ENCODE measurements at regions not wholly inside any gene's neighbourhood (a gene's known extent, or its start where the extent isn't known, plus 50 kb on each side); places are given as distances from the start of the nearest gene placed in this dataset.

GRCh38 chr1:59070610-59071009, 226.3 kb upstream of the FGGY start:
- peaks cover 8% of the 10 kb centered on the region for H3K4me1 ChIP-seq (ENCODE audit: control insufficient read depth, extremely low read depth, insufficient read depth, low read length)
- DNase-seq (ENCODE audit: low read depth, low spot score) (no peak), FAIRE-seq (no peak)
- H3K79me2 ChIP-seq (ENCODE audit: control insufficient read depth, insufficient read depth, low read length), result no peaks in the 10 kb centered on the region
- H3K27me3 ChIP-seq (ENCODE audit: control insufficient read depth, extremely low read depth, insufficient read depth, low read length), result no peaks in the 10 kb centered on the region
- H2AFZ ChIP-seq (ENCODE audit: control insufficient read depth, low read length), result no peak overlapping the region
- no peaks in the 10 kb centered on the region for H3K9me3 ChIP-seq (ENCODE audit: control insufficient read depth, low read depth, low read length)
- no peaks in the 10 kb centered on the region for H3K36me3 ChIP-seq (ENCODE audit: control insufficient read depth in 2 of 2, extremely low read depth in 1 of 2, insufficient read depth in 2 of 2, low read length in 2 of 2)
- dilution Hi-C loops (cut with MboI; ENCODE audit: extremely low pct_ligation_motif_present, low sequenced_read_pairs), result no loop called here
- no peaks in the 10 kb centered on the region for H3K9me1 ChIP-seq (ENCODE audit: control insufficient read depth, extremely low read depth, insufficient read depth, low read length)
- H3K9ac ChIP-seq (ENCODE audit: control insufficient read depth, extremely low read depth, insufficient read depth, low read length), result no peak overlapping the region
- TF ChIP-seq CTCF (optimal IDR thresholded peaks at IDR 0.05 in 1 of 3, IDR thresholded peaks at IDR 0.05 in 1 of 3, conservative IDR thresholded peaks at IDR 0.05 in 1 of 3; ENCODE audit: extremely low read depth in 1 of 3, insufficient read depth in 2 of 3, low read length in 3 of 3) (no peak), EZH2 (IDR thresholded peaks at IDR 0.05; ENCODE audit: low read length) (no peak)
- no peak overlapping the region for H3K27ac ChIP-seq (ENCODE audit: control insufficient read depth, insufficient read depth, low read length)
- no peak overlapping the region for H3K4me2 ChIP-seq (ENCODE audit: control insufficient read depth, extremely low read depth, insufficient read depth, low read depth, low read length)
- H3K4me3 ChIP-seq (ENCODE audit: control insufficient read depth in 2 of 3, extremely low read depth in 1 of 3, insufficient read depth in 2 of 3, low read depth in 1 of 3, low read length in 3 of 3), result no peak overlapping the region
- H4K20me1 ChIP-seq (ENCODE audit: control insufficient read depth, extremely low read depth, insufficient read depth, low read length), result no peaks in the 10 kb centered on the region

DNA sequence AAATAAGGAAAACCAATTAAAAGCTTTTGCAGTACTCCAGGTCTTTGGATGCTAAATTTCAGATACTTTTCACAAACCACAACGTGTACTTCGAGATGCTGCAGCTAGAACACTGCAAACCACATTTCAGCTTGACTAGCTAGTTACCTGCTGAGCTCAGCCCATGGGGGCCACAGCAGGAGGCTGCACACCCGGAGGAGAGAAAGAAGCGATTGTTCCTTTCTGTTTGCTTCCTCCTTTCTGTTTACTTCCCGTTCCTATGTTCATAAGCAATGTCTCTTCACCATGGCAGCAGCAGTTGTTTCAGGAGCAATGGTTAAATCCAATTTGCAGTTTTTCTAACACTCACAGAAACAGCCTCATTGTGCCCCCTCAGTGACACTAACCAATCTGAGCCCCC, 225.6 kb upstream of the FGGY start:
- DNase-seq (ENCODE audit: low read depth, low spot score) (no peak), FAIRE-seq (no peak)
- H3K27me3 ChIP-seq (ENCODE audit: control insufficient read depth, extremely low read depth, insufficient read depth, low read length), result no peaks in the 10 kb centered on the region
- H3K9ac ChIP-seq (ENCODE audit: control insufficient read depth, extremely low read depth, insufficient read depth, low read length), result no peak overlapping the region
- no peaks in the 10 kb centered on the region for H3K9me1 ChIP-seq (ENCODE audit: control insufficient read depth, extremely low read depth, insufficient read depth, low read length)
- no peak overlapping the region for H3K4me3 ChIP-seq (ENCODE audit: control insufficient read depth in 2 of 3, extremely low read depth in 1 of 3, insufficient read depth in 2 of 3, low read depth in 1 of 3, low read length in 3 of 3)
- no peak overlapping the region for H3K27ac ChIP-seq (ENCODE audit: control insufficient read depth, insufficient read depth, low read length)
- no peak overlapping the region for H2AFZ ChIP-seq (ENCODE audit: control insufficient read depth, low read length)
- dilution Hi-C loops (cut with MboI; ENCODE audit: extremely low pct_ligation_motif_present, low sequenced_read_pairs), result no loop called here
- H3K36me3 ChIP-seq (ENCODE audit: control insufficient read depth in 2 of 2, extremely low read depth in 1 of 2, insufficient read depth in 2 of 2, low read length in 2 of 2), result no peaks in the 10 kb centered on the region
- H3K4me2 ChIP-seq (ENCODE audit: control insufficient read depth, extremely low read depth, insufficient read depth, low read depth, low read length), result no peak overlapping the region
- no peaks in the 10 kb centered on the region for H3K79me2 ChIP-seq (ENCODE audit: control insufficient read depth, insufficient read depth, low read length)
- peaks cover 8% of the 10 kb centered on the region for H3K4me1 ChIP-seq (ENCODE audit: control insufficient read depth, extremely low read depth, insufficient read depth, low read length)
- no peaks in the 10 kb centered on the region for H3K9me3 ChIP-seq (ENCODE audit: control insufficient read depth, low read depth, low read length)
- TF ChIP-seq EZH2 (IDR thresholded peaks at IDR 0.05; ENCODE audit: low read length) (no peak), CTCF (optimal IDR thresholded peaks at IDR 0.05 in 1 of 3, IDR thresholded peaks at IDR 0.05 in 1 of 3, conservative IDR thresholded peaks at IDR 0.05 in 1 of 3; ENCODE audit: extremely low read depth in 1 of 3, insufficient read depth in 2 of 3, low read length in 3 of 3) (no peak)
- no peaks in the 10 kb centered on the region for H4K20me1 ChIP-seq (ENCODE audit: control insufficient read depth, extremely low read depth, insufficient read depth, low read length)
